CD14-positive monocyte (primary cell): ENCODE measurements at regions not wholly inside any gene's neighbourhood (a gene's known extent, or its start where the extent isn't known, plus 50 kb on each side); places are given as distances from the start of the nearest gene placed in this dataset.

ENCODE experiments used
- DNase-seq, 3 donors: peaks; one replicate each; pipeline ENCODE4 v3.0.0-alpha.2; 2011 to 2022
- H2AFZ ChIP-seq: 2 replicates; pipeline ENCODE4 v1.6.0; 2012; ENCODE audit warnings: mild to moderate bottlenecking, low read depth, low read length, inconsistent platforms; ENCODE audit not compliant: insufficient read depth, poor library complexity, severe bottlenecking
- H3K27ac ChIP-seq, 2 donors: 1 replicate in 1 of 2; 2 replicates in 1 of 2; pipeline ENCODE4 v1.5.1; 2012 to 2013; ENCODE audit warnings: low read length in 2 of 2, control low read depth in 1 of 2, inconsistent platforms in 1 of 2, low read depth in 1 of 2, mild to moderate bottlenecking in 1 of 2
- H3K27me3 ChIP-seq, 2 donors: one replicate each; pipeline versions ENCODE4 v1.6.0 to v1.6.1; 2011 to 2013; ENCODE audit warnings: low read length in 2 of 2; ENCODE audit not compliant: control insufficient read depth in 2 of 2, insufficient read depth in 2 of 2
- H3K36me3 ChIP-seq, 2 donors: replicated peaks in 1 of 2; 1 replicate in 1 of 2; 2 replicates in 1 of 2; pipeline versions ENCODE4 v1.5.1 to v1.6.1; 2012 to 2013; ENCODE audit warnings: low read length in 2 of 2, control low read depth in 1 of 2, inconsistent platforms in 1 of 2, mild to moderate bottlenecking in 1 of 2; ENCODE audit not compliant: insufficient read depth in 2 of 2, control insufficient read depth in 1 of 2
- H3K4me1 ChIP-seq, 2 donors: 1 replicate in 1 of 2; 2 replicates in 1 of 2; pipeline versions ENCODE4 v1.5.1 to v1.6.1; 2012 to 2013; ENCODE audit warnings: low read length in 2 of 2, control low read depth in 1 of 2, inconsistent platforms in 1 of 2, mild to moderate bottlenecking in 1 of 2, moderate library complexity in 1 of 2; ENCODE audit not compliant: insufficient read depth in 2 of 2, control insufficient read depth in 1 of 2
- H3K4me2 ChIP-seq: replicated peaks from 2 replicates; pipeline ENCODE3; 2012; ENCODE audit warnings: low read length, moderate library complexity, mild to moderate bottlenecking; ENCODE audit not compliant: poor library complexity, severe bottlenecking; ENCODE audit errors: extremely low read depth
- H3K4me3 ChIP-seq, 3 experiments: fragments of 200-600 bp in 1 of 3; sonication (generic) in 1 of 3; replicated peaks in 1 of 3; 1 replicate in 2 of 3; 2 replicates in 1 of 3; pipeline ENCODE4 v1.5.1; 2011 to 2013; ENCODE audit warnings: low read length in 3 of 3, mild to moderate bottlenecking in 3 of 3, control low read depth in 2 of 3, low read depth in 2 of 3, inconsistent platforms in 1 of 3, moderate library complexity in 1 of 3
- H3K79me2 ChIP-seq: 2 replicates; pipeline ENCODE4 v1.6.0; 2012; ENCODE audit warnings: mild to moderate bottlenecking, control low read depth, inconsistent platforms, low read length, moderate library complexity; ENCODE audit not compliant: insufficient read depth
- H3K9ac ChIP-seq: 2 replicates; pipeline ENCODE4 v1.6.0; 2017; ENCODE audit warnings: low read length, mild to moderate bottlenecking; ENCODE audit not compliant: insufficient read depth, poor library complexity, severe bottlenecking
- H3K9me3 ChIP-seq, 2 donors: replicated peaks in 1 of 2; 1 replicate in 1 of 2; 2 replicates in 1 of 2; pipeline versions ENCODE4 v1.5.1 to v1.6.1; 2012 to 2013; ENCODE audit warnings: low read length in 2 of 2, control low read depth in 1 of 2; ENCODE audit not compliant: control insufficient read depth in 1 of 2, insufficient read depth in 1 of 2
- H4K20me1 ChIP-seq: 2 replicates; pipeline ENCODE4 v1.6.0; 2012; ENCODE audit warnings: mild to moderate bottlenecking, low read length, control low read depth, moderate library complexity; ENCODE audit not compliant: insufficient read depth
- H3K27ac Mint-ChIP-seq, 7 donors: one replicate each; pipeline ENCODE4 v1.8.0; 2020; ENCODE audit warnings: mild to moderate bottlenecking in 7 of 7, mixed read lengths in 7 of 7, moderate library complexity in 6 of 7, inconsistent platforms in 2 of 7
- H3K27me3 Mint-ChIP-seq, 3 donors: one replicate each; pipeline ENCODE4 v1.8.0; 2021 to 2022; ENCODE audit warnings: low read depth in 3 of 3, mild to moderate bottlenecking in 3 of 3, mixed read lengths in 3 of 3, moderate library complexity in 3 of 3, inconsistent platforms in 1 of 3
- H3K36me3 Mint-ChIP-seq, 2 donors: one replicate each; pipeline ENCODE4 v1.8.0; 2020; ENCODE audit warnings: mixed read lengths in 2 of 2, inconsistent platforms in 1 of 2, mild to moderate bottlenecking in 1 of 2
- H3K4me1 Mint-ChIP-seq: one replicate; pipeline ENCODE4 v1.8.0; 2020; ENCODE audit warnings: mild to moderate bottlenecking, mixed read lengths
- H3K4me3 Mint-ChIP-seq, 2 donors: one replicate each; pipeline ENCODE4 v1.8.0; 2020; ENCODE audit warnings: mild to moderate bottlenecking in 2 of 2, mixed read lengths in 2 of 2, moderate library complexity in 1 of 2
- H3K9me3 Mint-ChIP-seq, 7 donors: one replicate each; pipeline ENCODE4 v1.8.0; 2020 to 2022; ENCODE audit warnings: mixed read lengths in 7 of 7, mild to moderate bottlenecking in 6 of 7, moderate library complexity in 6 of 7, inconsistent platforms in 2 of 7
- CTCF ChIP-seq: fragments of 200-600 bp; IDR thresholded peaks from one replicate; pipeline ENCODE4 v1.8.0; 2022; ENCODE audit warnings: antibody characterized with exemption, mild to moderate bottlenecking
- WGBS: methylation state at CpG from one replicate; pipeline ENCODE4 v1.1.5; 2013; ENCODE audit warnings: missing lambda C conversion rate; ENCODE audit not compliant: insufficient coverage; 5-methylcytosine and 5-hydroxymethylcytosine counted together
- intact Hi-C, 2 donors: fragments of 100-400 bp; cut with micrococcal nuclease; formaldehyde crosslinking; loops; one replicate each; pipeline versions ENCODE4 v1.15.0 to v1.15.1; 2023

- Mint-ChIP-seq H3K27me3 (peaks cover 4 to 12% (median 7%) of the 10 kb centered on the region in 3 donors), H3K4me1 (no peaks in the 10 kb centered on the region)
These were observed 77.5 kb downstream of the ZNF648 start for GRCh38 chr1:181984006-181984405.

GRCh38 chr1:181981821-181982220 is 79.7 kb downstream of the ZNF648 start:
- no peaks in the 10 kb centered on the region for H3K27me3 ChIP-seq
- TF ChIP-seq CTCF, result no peak
- 100% methylated on average over 2 of the region's 4 CpGs for WGBS
- Mint-ChIP-seq H3K27ac (no peak overlapping the region), H3K4me3 (no peak overlapping the region), H3K4me1 (no peaks in the 10 kb centered on the region), H3K9me3 (peaks cover 0 to 10% (median 3%) of the 10 kb centered on the region in 7 donors), H3K36me3 (no peaks in the 10 kb centered on the region), H3K27me3 (peaks cover 4 to 8% (median 5%) of the 10 kb centered on the region in 3 donors)
- no peak overlapping the region for H3K27ac ChIP-seq
- intact Hi-C loops, result no loop called here
- no peaks in the 10 kb centered on the region for H3K9me3 ChIP-seq
- H3K79me2 ChIP-seq, result no peaks in the 10 kb centered on the region
- no peak overlapping the region for H3K9ac ChIP-seq
- H2AFZ ChIP-seq, result no peak overlapping the region
- H4K20me1 ChIP-seq, result no peaks in the 10 kb centered on the region
- H3K4me1 ChIP-seq, result no peaks in the 10 kb centered on the region
- H3K36me3 ChIP-seq, result no peaks in the 10 kb centered on the region
- H3K4me3 ChIP-seq, result no peak overlapping the region
- no peak for DNase-seq
- no peak overlapping the region for H3K4me2 ChIP-seq

More at GRCh38 chr1:181984006-181984405, 77.5 kb downstream of the ZNF648 start:
- 94% methylated on average over 3 of the region's 4 CpGs for WGBS
- H4K20me1 ChIP-seq, result no peaks in the 10 kb centered on the region
- intact Hi-C loops, result no loop called here
- no peak overlapping the region for H3K4me2 ChIP-seq
- no peaks in the 10 kb centered on the region for H3K4me1 ChIP-seq
- no peaks in the 10 kb centered on the region for H3K79me2 ChIP-seq
- no peak overlapping the region for H2AFZ ChIP-seq
- no peaks in the 10 kb centered on the region for H3K9me3 ChIP-seq
- H3K9ac ChIP-seq, result no peak overlapping the region
- no peak overlapping the region for H3K27ac ChIP-seq
- Mint-ChIP-seq H3K36me3 (no peaks in the 10 kb centered on the region), H3K4me3 (no peak overlapping the region), H3K27ac (no peak overlapping the region), H3K9me3 (peaks cover 0 to 4% (median 1%) of the 10 kb centered on the region in 7 donors)
- DNase-seq, result no peak
- no peaks in the 10 kb centered on the region for H3K27me3 ChIP-seq
- no peak for TF ChIP-seq CTCF
- no peaks in the 10 kb centered on the region for H3K36me3 ChIP-seq
- no peak overlapping the region for H3K4me3 ChIP-seq
